ENCODE measurements at regions not wholly inside any gene's neighbourhood (a gene's known extent, or its start where the extent isn't known, plus 50 kb on each side); places are given as distances from the start of the nearest gene placed in this dataset.

GRCh38 chr3:30989276-30990030, 95.0 kb upstream of the GADL1 start:
- DNase-seq, result no peak
- H3K36me3 ChIP-seq (ENCODE audit: low read depth), result no peaks in the 10 kb centered on the region
- H4K20me1 ChIP-seq (ENCODE audit: insufficient read depth), result no peaks in the 10 kb centered on the region
- H3K9me3 ChIP-seq (ENCODE audit: low read depth), result no peaks in the 10 kb centered on the region
- TF ChIP-seq EZH2 (IDR thresholded peaks at IDR 0.05; ENCODE audit: insufficient read depth, poor library complexity, severe bottlenecking), result no peak
- no peaks in the 10 kb centered on the region for H3F3A ChIP-seq (ENCODE audit: insufficient read depth)
- WGBS, 2 experiments (ENCODE audit: low coverage in 1 of 2, low lambda C conversion rate in 2 of 2, missing lambda C conversion rate in 2 of 2), result 89 to 91% methylated on average over 2 of the region's 2 CpGs
- no peaks in the 10 kb centered on the region for H3K79me2 ChIP-seq (ENCODE audit: insufficient read depth)
- H3K9ac ChIP-seq, result no peak overlapping the region
- no peaks in the 10 kb centered on the region for H3K27me3 ChIP-seq (replicated peaks; ENCODE audit: insufficient read depth)
- H3K4me1 ChIP-seq (ENCODE audit: insufficient read depth), result no peaks in the 10 kb centered on the region
- in situ Hi-C loops (cut with MboI), result no loop called here
- H3K4me3 ChIP-seq, result no peak overlapping the region
- H3K27ac ChIP-seq, result no peak overlapping the region
- H3K4me2 ChIP-seq (ENCODE audit: unreplicated experiment), result no peak overlapping the region
- no peak overlapping the region for H2AFZ ChIP-seq
- no peaks in the 10 kb centered on the region for H3K9me2 ChIP-seq (ENCODE audit: insufficient read depth)

DNA sequence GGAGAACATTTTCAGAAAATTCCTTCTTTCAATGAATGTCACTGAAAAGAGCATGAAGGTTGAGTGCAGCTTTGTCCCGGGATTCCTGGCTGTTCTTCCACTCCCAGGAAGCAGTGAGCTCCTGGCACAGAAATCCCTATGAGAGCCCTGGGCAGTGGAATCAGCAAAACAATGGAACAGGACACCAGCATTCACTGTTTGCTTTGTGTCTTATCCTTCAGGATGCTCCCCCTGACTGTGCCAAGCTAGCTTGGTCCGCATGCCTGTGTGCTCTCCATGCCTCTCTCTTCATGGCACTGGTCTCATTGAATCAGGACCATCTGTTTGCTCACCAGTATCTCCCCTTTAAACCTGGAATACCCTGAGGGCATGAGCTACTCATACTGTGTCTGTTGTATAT, 102.0 kb upstream of the GADL1 start:
- Histone ChIP-seq H2AFZ (no peak overlapping the region), H3K9ac (no peak overlapping the region), H3K4me2 (ENCODE audit: unreplicated experiment) (no peak overlapping the region), H3K4me3 (no peak overlapping the region), H3K9me3 (ENCODE audit: low read depth) (no peaks in the 10 kb centered on the region), H3K27ac (no peak overlapping the region), H3K27me3 (replicated peaks; ENCODE audit: insufficient read depth) (no peaks in the 10 kb centered on the region), H3F3A (ENCODE audit: insufficient read depth) (no peaks in the 10 kb centered on the region), H3K9me2 (ENCODE audit: insufficient read depth) (no peaks in the 10 kb centered on the region), H4K20me1 (ENCODE audit: insufficient read depth) (no peaks in the 10 kb centered on the region), H3K36me3 (ENCODE audit: low read depth) (no peaks in the 10 kb centered on the region), H3K4me1 (ENCODE audit: insufficient read depth) (no peaks in the 10 kb centered on the region), H3K79me2 (ENCODE audit: insufficient read depth) (no peaks in the 10 kb centered on the region)
- DNase-seq, result no peak
- in situ Hi-C loops (cut with MboI), result no loop called here
- no peak for TF ChIP-seq EZH2phosphoT487 (IDR thresholded peaks at IDR 0.05; ENCODE audit: insufficient read depth, low read depth)
- TF ChIP-seq EZH2 (IDR thresholded peaks at IDR 0.05; ENCODE audit: insufficient read depth, poor library complexity, severe bottlenecking), result no peak
- 87 to 95% methylated on average over 2 of the region's 2 CpGs for WGBS, 2 experiments (ENCODE audit: low coverage in 1 of 2, low lambda C conversion rate in 2 of 2, missing lambda C conversion rate in 2 of 2)

DNA sequence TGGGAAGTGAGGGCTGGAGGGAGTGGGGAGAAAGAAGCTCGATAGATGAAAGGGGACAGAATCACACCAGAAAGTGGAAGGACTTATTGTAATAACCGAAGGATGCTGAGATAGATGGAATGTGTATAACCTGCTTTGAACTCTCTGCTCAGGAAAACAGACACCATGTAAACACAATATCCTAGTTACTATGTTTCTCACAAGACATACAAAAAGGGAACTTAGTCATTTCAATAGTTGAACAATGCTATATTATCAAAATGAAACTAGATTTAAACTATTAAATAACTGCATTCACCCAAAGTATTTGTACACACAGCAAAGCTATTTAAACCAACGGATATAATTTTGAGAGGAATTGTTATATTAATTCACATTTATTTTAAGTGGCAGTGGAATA, 108.3 kb upstream of the GADL1 start:
- no peaks in the 10 kb centered on the region for H3K36me3 ChIP-seq (ENCODE audit: low read depth)
- in situ Hi-C loops (cut with MboI), result no loop called here
- TF ChIP-seq EZH2 (IDR thresholded peaks at IDR 0.05; ENCODE audit: insufficient read depth, poor library complexity, severe bottlenecking), result no peak
- TF ChIP-seq EZH2phosphoT487 (IDR thresholded peaks at IDR 0.05; ENCODE audit: insufficient read depth, low read depth), result no peak

DNA sequence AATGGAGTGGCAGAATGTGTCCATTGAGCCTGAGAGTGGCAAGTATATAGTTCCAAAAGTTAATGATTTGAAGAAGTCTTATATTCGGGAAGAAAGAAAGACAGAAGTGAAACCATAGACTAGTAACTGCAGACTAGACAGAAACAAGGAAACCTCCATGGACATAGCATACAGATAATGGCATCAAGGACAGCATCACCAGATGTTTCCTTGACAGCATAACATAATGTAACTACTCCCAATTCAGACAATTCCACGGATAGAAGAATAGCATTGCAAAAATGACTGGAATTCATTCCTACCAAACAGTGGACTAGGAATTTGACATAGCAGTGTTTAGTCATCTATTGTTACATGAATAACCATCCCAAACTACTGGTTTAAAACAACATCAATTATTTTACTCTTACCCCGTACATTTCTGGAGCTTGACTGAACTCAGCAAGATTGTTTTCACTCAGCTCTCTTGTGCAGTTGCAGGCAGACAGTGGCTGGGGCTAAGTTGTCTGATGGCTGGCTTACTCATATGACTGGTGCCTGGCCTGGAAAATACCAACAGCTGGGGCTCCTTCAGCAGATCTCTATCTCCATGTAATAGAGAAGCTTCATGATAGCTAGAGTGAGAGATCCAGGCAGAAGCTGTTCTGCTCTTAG, 109.7 kb upstream of the GADL1 start:
- Histone ChIP-seq H3K36me3 (ENCODE audit: low read depth) (no peaks in the 10 kb centered on the region), H3K27ac (peak overlapping the region; percentile 88), H2AFZ (peak overlapping the region; percentile 8), H3K4me2 (ENCODE audit: unreplicated experiment) (peak overlapping the region; percentile 46), H3F3A (ENCODE audit: insufficient read depth) (peaks cover 35% of the 10 kb centered on the region), H3K79me2 (ENCODE audit: insufficient read depth) (no peaks in the 10 kb centered on the region), H3K9me3 (ENCODE audit: low read depth) (no peaks in the 10 kb centered on the region), H3K9me2 (ENCODE audit: insufficient read depth) (peaks cover 7% of the 10 kb centered on the region; the same call in 1 of the 2 replicates), H3K9ac (peak overlapping the region; percentile 53), H4K20me1 (ENCODE audit: insufficient read depth) (no peaks in the 10 kb centered on the region), H3K4me3 (peak overlapping the region; percentile 39), H3K27me3 (replicated peaks; ENCODE audit: insufficient read depth) (no peaks in the 10 kb centered on the region), H3K4me1 (ENCODE audit: insufficient read depth) (peaks cover 24% of the 10 kb centered on the region)
- TF ChIP-seq EZH2phosphoT487 (IDR thresholded peaks at IDR 0.05; ENCODE audit: insufficient read depth, low read depth), result peak; percentile 84
- TF ChIP-seq EZH2 (IDR thresholded peaks at IDR 0.05; ENCODE audit: insufficient read depth, poor library complexity, severe bottlenecking), result no peak
- peak; percentile 98 for DNase-seq
- 23 to 26% methylated on average over 3 of the region's 3 CpGs for WGBS, 2 experiments (ENCODE audit: low coverage in 1 of 2, low lambda C conversion rate in 2 of 2, missing lambda C conversion rate in 2 of 2)
- in situ Hi-C loops (cut with MboI), result no loop called here

More for the DNA sequence above, 108.3 kb upstream of the GADL1 start:
- Histone ChIP-seq H3K9me3 (ENCODE audit: low read depth) (no peaks in the 10 kb centered on the region), H3K9me2 (ENCODE audit: insufficient read depth) (peaks cover 7% of the 10 kb centered on the region; the same call in 1 of the 2 replicates), H2AFZ (no peak overlapping the region), H3K4me1 (ENCODE audit: insufficient read depth) (peaks cover 16% of the 10 kb centered on the region), H3F3A (ENCODE audit: insufficient read depth) (peaks cover 25% of the 10 kb centered on the region), H3K27ac (no peak overlapping the region; the same call in 1 of the 2 replicates), H3K4me2 (ENCODE audit: unreplicated experiment) (no peak overlapping the region), H3K27me3 (replicated peaks; ENCODE audit: insufficient read depth) (no peaks in the 10 kb centered on the region), H3K4me3 (no peak overlapping the region), H3K9ac (no peak overlapping the region), H4K20me1 (ENCODE audit: insufficient read depth) (no peaks in the 10 kb centered on the region), H3K79me2 (ENCODE audit: insufficient read depth) (no peaks in the 10 kb centered on the region)
- WGBS, 2 experiments (ENCODE audit: low coverage in 1 of 2, low lambda C conversion rate in 2 of 2, missing lambda C conversion rate in 2 of 2), result 82 to 87% methylated on average over 3 of the region's 3 CpGs
- no peak for DNase-seq

All from GM23248 (cell line).